Upper lobe of right lung (tissue), 1 donor: ENCODE measurements at regions not wholly inside any gene's neighbourhood (a gene's known extent, or its start where the extent isn't known, plus 50 kb on each side); places are given as distances from the start of the nearest gene placed in this dataset.

Experiments
- ATAC-seq: fragments of 200-7000 bp; cut with Tn5 transposase; one replicate; pipeline ENCODE4 v1.9.1; 2020; ENCODE audit warnings: mild to moderate bottlenecking, moderate library complexity
- DNase-seq: peaks from one replicate; pipeline ENCODE4 v3.0.0-alpha.2; 2020
- H3K27ac ChIP-seq: fragments of 200-600 bp; one replicate; pipeline ENCODE4 v1.8.0; 2022
- H3K27me3 ChIP-seq: fragments of 200-600 bp; one replicate; pipeline ENCODE4 v1.8.0; 2022; ENCODE audit warnings: mild to moderate bottlenecking
- H3K36me3 ChIP-seq: fragments of 200-600 bp; one replicate; pipeline ENCODE4 v1.8.0; 2022
- H3K4me1 ChIP-seq: fragments of 200-600 bp; one replicate; pipeline ENCODE4 v1.8.0; 2022
- H3K4me3 ChIP-seq: fragments of 200-600 bp; one replicate; pipeline ENCODE4 v1.8.0; 2022; ENCODE audit warnings: mild to moderate bottlenecking
- H3K9me3 ChIP-seq: fragments of 200-600 bp; one replicate; pipeline ENCODE4 v1.8.0; 2022
- intact Hi-C: fragments of 100-400 bp; cut with DNase I; formaldehyde crosslinking; loops from one replicate; pipeline ENCODE4 v1.11.0; 2022
- TF ChIP-seq, protein P1 (sequence below): fragments of 200-600 bp; IDR thresholded peaks from one replicate; pipeline ENCODE4 v1.8.0; 2022; ENCODE audit warnings: antibody characterized with exemption
- donor health status: DM: no; HTN: yes; CAD: no; lungs with severe emphysema.

DNA sequence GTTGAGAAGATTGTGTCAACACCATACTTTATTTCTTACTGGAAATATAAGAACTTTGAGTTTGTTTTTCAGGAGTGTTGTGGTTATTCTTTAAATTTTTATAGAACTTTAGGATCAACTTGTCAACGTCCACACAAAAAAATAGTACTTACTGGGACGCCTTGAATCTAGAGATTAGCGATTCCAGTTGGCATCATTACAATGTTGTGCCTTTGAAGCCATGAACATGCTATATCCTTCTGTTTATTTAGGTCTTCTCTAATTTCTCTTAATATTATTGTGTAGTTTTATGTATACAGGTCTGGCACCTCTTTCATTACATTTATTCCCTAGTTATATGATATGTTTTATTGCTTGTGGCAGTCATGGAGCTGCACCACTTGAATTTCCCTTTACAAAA is 320.8 kb upstream of the CCDC196 start:
- intact Hi-C loops = no loop called here
- Histone ChIP-seq H3K27ac (no peak overlapping the region), H3K9me3 (no peaks in the 10 kb centered on the region), H3K36me3 (no peaks in the 10 kb centered on the region), H3K27me3 (no peaks in the 10 kb centered on the region), H3K4me1 (no peaks in the 10 kb centered on the region), H3K4me3 (no peak overlapping the region)
- DNase-seq = no peak
- TF ChIP-seq, protein P1, sequence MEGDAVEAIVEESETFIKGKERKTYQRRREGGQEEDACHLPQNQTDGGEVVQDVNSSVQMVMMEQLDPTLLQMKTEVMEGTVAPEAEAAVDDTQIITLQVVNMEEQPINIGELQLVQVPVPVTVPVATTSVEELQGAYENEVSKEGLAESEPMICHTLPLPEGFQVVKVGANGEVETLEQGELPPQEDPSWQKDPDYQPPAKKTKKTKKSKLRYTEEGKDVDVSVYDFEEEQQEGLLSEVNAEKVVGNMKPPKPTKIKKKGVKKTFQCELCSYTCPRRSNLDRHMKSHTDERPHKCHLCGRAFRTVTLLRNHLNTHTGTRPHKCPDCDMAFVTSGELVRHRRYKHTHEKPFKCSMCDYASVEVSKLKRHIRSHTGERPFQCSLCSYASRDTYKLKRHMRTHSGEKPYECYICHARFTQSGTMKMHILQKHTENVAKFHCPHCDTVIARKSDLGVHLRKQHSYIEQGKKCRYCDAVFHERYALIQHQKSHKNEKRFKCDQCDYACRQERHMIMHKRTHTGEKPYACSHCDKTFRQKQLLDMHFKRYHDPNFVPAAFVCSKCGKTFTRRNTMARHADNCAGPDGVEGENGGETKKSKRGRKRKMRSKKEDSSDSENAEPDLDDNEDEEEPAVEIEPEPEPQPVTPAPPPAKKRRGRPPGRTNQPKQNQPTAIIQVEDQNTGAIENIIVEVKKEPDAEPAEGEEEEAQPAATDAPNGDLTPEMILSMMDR = no peak
- ATAC-seq = no peak

DNA sequence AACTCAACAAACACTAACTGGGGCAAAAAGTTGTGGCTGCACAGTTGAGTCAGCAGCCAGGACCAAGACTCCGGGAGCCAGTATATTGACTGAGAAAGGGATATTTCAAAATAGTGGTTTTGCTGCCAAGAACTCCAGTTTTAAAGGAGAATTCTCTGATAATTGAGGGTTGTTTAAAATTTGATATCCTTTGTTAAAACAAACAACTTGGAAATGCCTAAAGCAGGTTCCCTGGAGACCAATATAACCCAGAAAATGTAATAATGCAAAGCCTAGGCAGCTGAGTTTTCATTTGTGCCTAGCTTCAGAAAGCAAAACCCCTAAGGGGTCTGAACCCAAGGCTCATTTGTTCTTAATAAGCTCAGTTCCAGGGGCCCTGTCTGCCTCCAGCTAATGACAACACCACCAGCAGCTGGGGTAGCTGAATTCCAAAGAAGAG is 311.7 kb upstream of the CCDC196 start:
- H3K27ac ChIP-seq = no peak overlapping the region
- ATAC-seq (no peak), DNase-seq (no peak)
- no peaks in the 10 kb centered on the region for H3K9me3 ChIP-seq
- H3K36me3 ChIP-seq = no peaks in the 10 kb centered on the region
- intact Hi-C loops = no loop called here
- peaks cover 6% of the 10 kb centered on the region for H3K27me3 ChIP-seq
- TF ChIP-seq, protein P1 = no peak
- H3K4me3 ChIP-seq = no peak overlapping the region
- no peaks in the 10 kb centered on the region for H3K4me1 ChIP-seq

DNA sequence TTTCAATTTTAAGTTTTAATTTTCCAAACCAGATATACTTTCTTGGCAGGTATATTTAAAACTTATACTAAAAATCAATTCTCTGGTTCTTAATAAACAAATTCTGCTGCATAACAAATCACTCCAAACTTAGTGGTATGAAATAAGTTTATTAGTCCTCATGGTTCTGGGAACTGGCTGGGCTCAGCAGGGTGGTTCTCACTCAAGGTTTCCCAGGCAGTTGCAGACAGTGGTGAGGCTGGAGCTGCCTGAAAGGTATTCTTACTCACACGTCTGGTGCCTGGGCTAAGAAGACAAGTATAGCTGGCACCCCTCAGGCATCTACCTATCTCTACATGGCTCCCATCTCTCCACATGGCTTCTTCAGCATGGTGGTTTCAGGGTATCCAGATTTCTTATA is 308.2 kb upstream of the CCDC196 start:
- ATAC-seq = no peak
- no peak for DNase-seq

DNA sequence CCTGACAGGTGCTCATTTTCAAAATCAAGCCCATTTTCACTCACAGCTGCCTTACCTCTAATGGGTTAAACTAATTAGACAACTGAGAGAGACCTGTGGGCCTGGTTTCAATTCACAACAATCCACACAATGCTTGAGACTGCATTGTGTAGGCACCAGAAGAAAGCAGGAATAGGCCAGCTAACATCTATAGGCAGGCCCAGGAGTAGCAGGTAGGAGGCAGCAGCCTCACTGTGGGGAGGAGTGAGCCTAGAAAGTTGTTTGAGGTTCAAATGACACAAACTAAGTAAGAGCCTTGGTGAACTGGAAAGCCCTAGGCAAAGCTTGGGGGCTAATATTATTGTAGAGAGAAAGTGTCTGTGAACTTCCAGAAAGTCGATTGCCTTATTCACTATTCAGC is 289.5 kb upstream of the CCDC196 start:
- DNase-seq (no peak), ATAC-seq (no peak)
- no peaks in the 10 kb centered on the region for H3K36me3 ChIP-seq
- H3K9me3 ChIP-seq = no peaks in the 10 kb centered on the region
- no peak overlapping the region for H3K27ac ChIP-seq
- intact Hi-C loops = no loop called here
- H3K4me3 ChIP-seq = no peak overlapping the region
- TF ChIP-seq, protein P1 = no peak
- no peaks in the 10 kb centered on the region for H3K27me3 ChIP-seq
- H3K4me1 ChIP-seq = no peaks in the 10 kb centered on the region

More for the DNA sequence above, 308.2 kb upstream of the CCDC196 start:
- Histone ChIP-seq H3K4me1 (no peaks in the 10 kb centered on the region), H3K36me3 (no peaks in the 10 kb centered on the region), H3K27ac (no peak overlapping the region), H3K27me3 (no peaks in the 10 kb centered on the region), H3K4me3 (no peak overlapping the region), H3K9me3 (no peaks in the 10 kb centered on the region)
- TF ChIP-seq, protein P1 = no peak
- intact Hi-C loops = no loop called here

DNA sequence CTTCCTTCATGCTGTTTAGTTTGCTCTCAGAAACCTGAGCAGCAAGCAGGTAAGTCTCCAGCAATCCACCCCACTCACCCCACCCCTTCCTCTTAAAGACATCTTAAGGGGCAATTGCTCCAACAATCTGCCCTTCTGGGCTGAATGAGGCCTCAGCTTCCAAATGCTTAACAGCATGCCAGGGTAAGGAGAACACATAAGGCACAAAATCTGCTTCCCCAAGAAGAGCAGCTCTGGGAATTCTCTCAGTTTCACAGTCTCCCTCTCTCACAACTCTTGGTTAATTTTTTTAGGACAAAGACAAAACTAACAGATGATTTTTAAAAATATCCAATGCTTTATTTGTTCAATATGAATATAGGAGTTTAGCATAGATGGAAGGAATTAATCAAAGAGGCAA is 288.9 kb upstream of the CCDC196 start:
- Histone ChIP-seq H3K4me3 (no peak overlapping the region), H3K36me3 (no peaks in the 10 kb centered on the region), H3K27ac (no peak overlapping the region), H3K27me3 (no peaks in the 10 kb centered on the region), H3K4me1 (no peaks in the 10 kb centered on the region), H3K9me3 (no peaks in the 10 kb centered on the region)
- intact Hi-C loops = no loop called here
- no peak for DNase-seq
- no peak for ATAC-seq
- TF ChIP-seq, protein P1 = no peak

DNA sequence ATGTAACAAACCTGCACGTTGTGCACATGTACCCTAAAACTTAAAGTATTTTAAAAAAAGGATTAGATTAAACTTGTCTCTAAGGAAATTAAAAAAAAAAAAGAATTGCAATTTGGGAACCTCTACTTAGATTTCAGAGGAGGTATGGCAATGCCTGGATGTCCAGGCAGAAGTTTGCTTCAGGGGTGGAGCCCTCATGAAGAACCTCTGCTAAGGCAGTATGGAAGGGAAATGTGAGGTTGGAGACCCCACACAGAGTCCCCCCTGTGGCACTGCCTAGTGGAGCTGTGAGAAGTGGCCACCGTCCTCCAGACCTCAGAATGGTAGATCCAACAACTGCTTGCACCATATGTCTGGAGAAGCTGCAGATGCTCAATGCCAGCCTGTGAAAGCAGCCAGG is 279.6 kb upstream of the CCDC196 start:
- intact Hi-C loops = no loop called here
- Histone ChIP-seq H3K27ac (no peak overlapping the region), H3K27me3 (no peaks in the 10 kb centered on the region), H3K36me3 (no peaks in the 10 kb centered on the region), H3K4me1 (no peaks in the 10 kb centered on the region), H3K4me3 (no peak overlapping the region), H3K9me3 (peaks cover 13% of the 10 kb centered on the region)
- ATAC-seq (no peak), DNase-seq (no peak)
- TF ChIP-seq, protein P1 = no peak
